Ascending aorta (tissue), 2 donors: ENCODE measurements at regions not wholly inside any gene's neighbourhood (a gene's known extent, or its start where the extent isn't known, plus 50 kb on each side); places are given as distances from the start of the nearest gene placed in this dataset.

Experiments
- DNase-seq, 2 donors: peaks; one replicate each; pipeline ENCODE4 v3.0.0-alpha.2; 2019; ENCODE audit warnings: low spot score in 2 of 2
- H3K27ac ChIP-seq, 2 donors: fragments of 200-600 bp; sonication (generic); one replicate each; pipeline ENCODE4 v1.5.1; 2016 to 2017; ENCODE audit warnings: mild to moderate bottlenecking in 1 of 2
- H3K27me3 ChIP-seq: fragments of 200-600 bp; sonication (generic); one replicate; pipeline ENCODE4 v1.5.1; 2017
- H3K36me3 ChIP-seq, 2 donors: fragments of 200-600 bp; sonication (generic); one replicate each; pipeline ENCODE4 v1.5.1; 2016
- H3K4me1 ChIP-seq, 2 donors: fragments of 200-600 bp; sonication (generic); one replicate each; pipeline ENCODE4 v1.5.1; 2016 to 2017; ENCODE audit warnings: mild to moderate bottlenecking in 1 of 2
- H3K4me3 ChIP-seq, 2 donors: fragments of 200-600 bp; sonication (generic); one replicate each; pipeline ENCODE4 v1.5.1; 2016 to 2017; ENCODE audit warnings: mild to moderate bottlenecking in 1 of 2
- H3K9me3 ChIP-seq, 2 donors: fragments of 200-600 bp; sonication (generic); one replicate each; pipeline ENCODE4 v1.5.1; 2016
- intact Hi-C: fragments of 100-400 bp; cut with DNase I; formaldehyde crosslinking; loops from one replicate; pipeline ENCODE4 v1.15.1; 2023
- TF ChIP-seq, protein P1 (sequence below), 3 experiments: fragments of 200-600 bp in 2 of 3; fragments of 450-650 bp in 1 of 3; sonication (generic) in 2 of 3; IDR thresholded peaks; one replicate each; pipeline ENCODE4 v1.5.1; 2016 to 2019; ENCODE audit warnings: antibody characterized with exemption in 3 of 3, mild to moderate bottlenecking in 1 of 3, moderate library complexity in 1 of 3

- no peak overlapping the region for H3K4me3 ChIP-seq
- no peak overlapping the region for H3K27ac ChIP-seq
- TF ChIP-seq, protein P1, sequence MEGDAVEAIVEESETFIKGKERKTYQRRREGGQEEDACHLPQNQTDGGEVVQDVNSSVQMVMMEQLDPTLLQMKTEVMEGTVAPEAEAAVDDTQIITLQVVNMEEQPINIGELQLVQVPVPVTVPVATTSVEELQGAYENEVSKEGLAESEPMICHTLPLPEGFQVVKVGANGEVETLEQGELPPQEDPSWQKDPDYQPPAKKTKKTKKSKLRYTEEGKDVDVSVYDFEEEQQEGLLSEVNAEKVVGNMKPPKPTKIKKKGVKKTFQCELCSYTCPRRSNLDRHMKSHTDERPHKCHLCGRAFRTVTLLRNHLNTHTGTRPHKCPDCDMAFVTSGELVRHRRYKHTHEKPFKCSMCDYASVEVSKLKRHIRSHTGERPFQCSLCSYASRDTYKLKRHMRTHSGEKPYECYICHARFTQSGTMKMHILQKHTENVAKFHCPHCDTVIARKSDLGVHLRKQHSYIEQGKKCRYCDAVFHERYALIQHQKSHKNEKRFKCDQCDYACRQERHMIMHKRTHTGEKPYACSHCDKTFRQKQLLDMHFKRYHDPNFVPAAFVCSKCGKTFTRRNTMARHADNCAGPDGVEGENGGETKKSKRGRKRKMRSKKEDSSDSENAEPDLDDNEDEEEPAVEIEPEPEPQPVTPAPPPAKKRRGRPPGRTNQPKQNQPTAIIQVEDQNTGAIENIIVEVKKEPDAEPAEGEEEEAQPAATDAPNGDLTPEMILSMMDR (IDR thresholded peaks at IDR 0.05), result no peak
- H3K36me3 ChIP-seq, result no peaks in the 10 kb centered on the region
- no peaks in the 10 kb centered on the region for H3K27me3 ChIP-seq
- no peaks in the 10 kb centered on the region for H3K9me3 ChIP-seq
- no peaks in the 10 kb centered on the region for H3K4me1 ChIP-seq
- no peak for DNase-seq
- intact Hi-C loops, result no loop called here
Observed at GRCh38 chr1:98437540-98437939, 224.0 kb upstream of the SNX7 start.

- intact Hi-C loops, result no loop called here
- TF ChIP-seq, protein P1 (IDR thresholded peaks at IDR 0.05), result no peak
- Histone ChIP-seq H3K4me3 (no peak overlapping the region), H3K27me3 (no peaks in the 10 kb centered on the region), H3K4me1 (no peaks in the 10 kb centered on the region), H3K9me3 (no peaks in the 10 kb centered on the region), H3K27ac (no peak overlapping the region), H3K36me3 (no peaks in the 10 kb centered on the region)
- no peak for DNase-seq
Observed at GRCh38 chr1:98437011-98437410, 224.5 kb upstream of the SNX7 start.

DNA sequence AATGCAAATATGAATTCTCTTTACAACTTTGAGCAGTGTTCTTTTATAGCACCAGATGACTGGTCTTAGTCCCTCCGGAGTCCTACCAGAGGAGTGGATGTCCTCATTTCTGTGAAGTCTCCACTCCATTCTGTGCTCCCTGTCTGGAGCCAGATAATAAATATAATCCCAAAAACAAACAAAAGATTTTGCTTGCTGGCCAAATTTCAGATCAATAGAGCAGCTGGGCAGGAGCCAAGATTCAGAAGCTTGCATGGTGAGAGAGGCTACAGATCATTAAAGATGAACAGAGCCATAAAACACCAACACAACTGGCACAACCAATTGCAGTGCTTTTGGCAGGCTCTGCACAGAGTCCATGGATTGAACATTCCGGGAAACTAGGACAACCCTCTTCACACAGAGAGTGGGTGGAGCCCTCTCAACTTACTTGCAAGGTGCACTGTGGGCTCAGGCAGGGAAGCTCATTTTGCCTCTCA lies 231.5 kb upstream of the SNX7 start:
- H3K9me3 ChIP-seq, result no peaks in the 10 kb centered on the region
- no peaks in the 10 kb centered on the region for H3K27me3 ChIP-seq
- no peak for DNase-seq
- no peak overlapping the region for H3K4me3 ChIP-seq
- H3K36me3 ChIP-seq, result no peaks in the 10 kb centered on the region
- TF ChIP-seq, protein P1 (IDR thresholded peaks at IDR 0.05), result no peak
- no peaks in the 10 kb centered on the region for H3K4me1 ChIP-seq
- intact Hi-C loops, result no loop called here
- no peak overlapping the region for H3K27ac ChIP-seq

DNA sequence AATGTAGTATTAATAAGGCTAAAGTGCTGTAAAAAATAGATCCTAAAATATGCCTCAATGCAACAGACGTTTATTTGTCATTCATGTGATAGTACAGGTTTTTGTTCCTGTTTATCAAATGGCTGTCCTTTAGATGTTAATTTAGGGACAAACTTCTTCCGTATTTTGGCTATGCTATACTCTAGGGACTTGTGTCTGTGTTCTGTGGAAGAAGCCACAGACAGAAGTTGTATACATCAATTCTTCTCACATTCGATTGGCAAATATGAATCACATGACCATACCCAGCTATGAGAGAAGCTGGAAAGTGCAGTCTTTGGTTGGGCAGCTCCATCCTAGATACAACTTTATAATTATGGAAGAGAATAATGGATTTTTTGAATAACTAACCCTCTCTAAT lies 232.7 kb upstream of the SNX7 start:
- no peaks in the 10 kb centered on the region for H3K4me1 ChIP-seq
- H3K27me3 ChIP-seq, result no peaks in the 10 kb centered on the region
- no peak overlapping the region for H3K4me3 ChIP-seq
- no peaks in the 10 kb centered on the region for H3K9me3 ChIP-seq
- intact Hi-C loops, result no loop called here
- no peaks in the 10 kb centered on the region for H3K36me3 ChIP-seq
- TF ChIP-seq, protein P1 (IDR thresholded peaks at IDR 0.05), result no peak
- H3K27ac ChIP-seq, result no peak overlapping the region
- DNase-seq, result no peak

- Histone ChIP-seq H3K4me1 (no peaks in the 10 kb centered on the region), H3K27me3 (no peaks in the 10 kb centered on the region), H3K4me3 (no peak overlapping the region), H3K36me3 (no peaks in the 10 kb centered on the region), H3K9me3 (no peaks in the 10 kb centered on the region), H3K27ac (no peak overlapping the region)
- intact Hi-C loops, result no loop called here
- TF ChIP-seq, protein P1 (IDR thresholded peaks at IDR 0.05), result no peak
- no peak for DNase-seq
Observed at GRCh38 chr1:98427664-98428063, 233.9 kb upstream of the SNX7 start.

GRCh38 chr1:98426092-98426491 lies 235.4 kb upstream of the SNX7 start:
- H3K4me1 ChIP-seq, result no peaks in the 10 kb centered on the region
- intact Hi-C loops, result no loop called here
- no peaks in the 10 kb centered on the region for H3K36me3 ChIP-seq
- H3K27me3 ChIP-seq, result no peaks in the 10 kb centered on the region
- H3K27ac ChIP-seq, result no peak overlapping the region
- H3K9me3 ChIP-seq, result no peaks in the 10 kb centered on the region
- TF ChIP-seq, protein P1 (IDR thresholded peaks at IDR 0.05), result no peak
- H3K4me3 ChIP-seq, result no peak overlapping the region
- DNase-seq, result no peak
